Keratinocyte (primary cell): ENCODE measurements at regions not wholly inside any gene's neighbourhood (a gene's known extent, or its start where the extent isn't known, plus 50 kb on each side); places are given as distances from the start of the nearest gene placed in this dataset.

Experiments
- DNase-seq: peaks from one replicate; pipeline ENCODE4 v3.0.0-alpha.2; 2011; ENCODE audit warnings: low read depth, missing footprints, low spot score
- FAIRE-seq: peaks from 2 replicates; lab custom pipeline; 2011; peaks lifted over from hg19 to GRCh38; lab: Jason Lieb, UNC
- H2AFZ ChIP-seq: 2 replicates; pipeline ENCODE4 v1.6.0; 2012; ENCODE audit warnings: low read length, control low read depth, inconsistent platforms; ENCODE audit not compliant: control insufficient read depth
- H3K27ac ChIP-seq: 2 replicates; pipeline ENCODE4 v1.5.1; 2011; ENCODE audit warnings: low read length; ENCODE audit not compliant: control insufficient read depth, insufficient read depth
- H3K27me3 ChIP-seq: 3 replicates; pipeline ENCODE4 v1.6.0; 2011; ENCODE audit warnings: low read length; ENCODE audit not compliant: control insufficient read depth, insufficient read depth; ENCODE audit errors: extremely low read depth
- H3K36me3 ChIP-seq, 2 experiments: 2 replicates in 1 of 2; 3 replicates in 1 of 2; pipeline ENCODE4 v1.5.1; 2011; ENCODE audit warnings: low read length in 2 of 2, mild to moderate bottlenecking in 1 of 2; ENCODE audit not compliant: control insufficient read depth in 2 of 2, insufficient read depth in 2 of 2; ENCODE audit errors: extremely low read depth in 1 of 2
- H3K4me1 ChIP-seq: 3 replicates; pipeline ENCODE4 v1.5.1; 2011; ENCODE audit warnings: low read length; ENCODE audit not compliant: control insufficient read depth, insufficient read depth; ENCODE audit errors: extremely low read depth
- H3K4me2 ChIP-seq: 3 replicates; pipeline ENCODE4 v1.6.0; 2011; ENCODE audit warnings: low read depth, low read length; ENCODE audit not compliant: control insufficient read depth, insufficient read depth; ENCODE audit errors: extremely low read depth
- H3K4me3 ChIP-seq, 3 experiments: fragments of 200-600 bp in 1 of 3; sonication (generic) in 1 of 3; 2 replicates in 2 of 3; 3 replicates in 1 of 3; pipeline ENCODE4 v1.5.1; 2011 to 2016; ENCODE audit warnings: low read length in 3 of 3, mild to moderate bottlenecking in 3 of 3, control low read depth in 2 of 3, inconsistent platforms in 1 of 3, low read depth in 1 of 3, mixed read lengths in 1 of 3, mixed run types in 1 of 3, moderate library complexity in 1 of 3; ENCODE audit not compliant: control insufficient read depth in 2 of 3, insufficient read depth in 2 of 3; ENCODE audit errors: extremely low read depth in 1 of 3
- H3K79me2 ChIP-seq: 2 replicates; pipeline ENCODE4 v1.6.0; 2012; ENCODE audit warnings: low read length; ENCODE audit not compliant: control insufficient read depth, insufficient read depth
- H3K9ac ChIP-seq: 3 replicates; pipeline ENCODE4 v1.6.0; 2011; ENCODE audit warnings: low read length; ENCODE audit not compliant: control insufficient read depth, insufficient read depth; ENCODE audit errors: extremely low read depth
- H3K9me1 ChIP-seq: 3 replicates; pipeline ENCODE4 v1.6.0; 2011; ENCODE audit warnings: low read length; ENCODE audit not compliant: control insufficient read depth, insufficient read depth; ENCODE audit errors: extremely low read depth
- H3K9me3 ChIP-seq: 2 replicates; pipeline ENCODE4 v1.5.1; 2012; ENCODE audit warnings: low read depth, low read length; ENCODE audit not compliant: control insufficient read depth
- H4K20me1 ChIP-seq: 3 replicates; pipeline ENCODE4 v1.6.0; 2011; ENCODE audit warnings: low read length; ENCODE audit not compliant: control insufficient read depth, insufficient read depth; ENCODE audit errors: extremely low read depth
- CTCF ChIP-seq, 3 experiments: IDR thresholded peaks in 1 of 3; conservative IDR thresholded peaks in 1 of 3; optimal IDR thresholded peaks in 1 of 3; 2 replicates in 2 of 3; 3 replicates in 1 of 3; pipeline versions ENCODE3 to v1.5.1; 2011; ENCODE audit warnings: low read length in 3 of 3, mild to moderate bottlenecking in 3 of 3, moderate library complexity in 2 of 3, control low read depth in 1 of 3, inconsistent platforms in 1 of 3; ENCODE audit not compliant: insufficient read depth in 2 of 3; ENCODE audit errors: extremely low read depth in 1 of 3
- EZH2 ChIP-seq: IDR thresholded peaks from one replicate; pipeline ENCODE4 v1.6.1; 2012; ENCODE audit warnings: inconsistent platforms, mild to moderate bottlenecking, low read length, moderate library complexity
- dilution Hi-C: fragments of 300-500 bp; cut with MboI; formaldehyde crosslinking; loops from one replicate; pipeline ENCODE4 v1.7.0; 2020; ENCODE audit warnings: low sequenced_read_pairs; ENCODE audit not compliant: extremely low pct_ligation_motif_present

GRCh38 chr1:157925419-157926166, 67.9 kb upstream of the KIRREL1 start:
- Histone ChIP-seq H3K9me1 (no peaks in the 10 kb centered on the region), H3K79me2 (no peaks in the 10 kb centered on the region), H3K9ac (no peak overlapping the region), H4K20me1 (no peaks in the 10 kb centered on the region), H3K4me2 (no peak overlapping the region), H2AFZ (no peak overlapping the region), H3K27me3 (no peaks in the 10 kb centered on the region), H3K36me3 (no peaks in the 10 kb centered on the region), H3K27ac (no peak overlapping the region), H3K4me1 (no peaks in the 10 kb centered on the region), H3K9me3 (no peaks in the 10 kb centered on the region), H3K4me3 (no peak overlapping the region)
- TF ChIP-seq CTCF (optimal IDR thresholded peaks at IDR 0.05 in 1 of 3, IDR thresholded peaks at IDR 0.05 in 1 of 3, conservative IDR thresholded peaks at IDR 0.05 in 1 of 3; ENCODE audit: extremely low read depth in 1 of 3, insufficient read depth in 2 of 3, low read length in 3 of 3) (no peak), EZH2 (no peak)
- no peak for FAIRE-seq
- dilution Hi-C loops = no loop called here
- no peak for DNase-seq

GRCh38 chr1:157932069-157932468, 61.4 kb upstream of the KIRREL1 start:
- H3K4me2 ChIP-seq = no peak overlapping the region
- no peak overlapping the region for H3K4me3 ChIP-seq
- H4K20me1 ChIP-seq = no peaks in the 10 kb centered on the region
- H3K27me3 ChIP-seq = no peaks in the 10 kb centered on the region
- DNase-seq (peak; percentile 4), FAIRE-seq (peak; percentile 39)
- TF ChIP-seq EZH2 = no peak
- TF ChIP-seq CTCF (optimal IDR thresholded peaks at IDR 0.05 in 1 of 3, IDR thresholded peaks at IDR 0.05 in 1 of 3, conservative IDR thresholded peaks at IDR 0.05 in 1 of 3; ENCODE audit: extremely low read depth in 1 of 3, insufficient read depth in 2 of 3, low read length in 3 of 3) = no peak
- H3K36me3 ChIP-seq = no peaks in the 10 kb centered on the region
- no peak overlapping the region for H2AFZ ChIP-seq
- H3K9me1 ChIP-seq = no peaks in the 10 kb centered on the region
- no peaks in the 10 kb centered on the region for H3K9me3 ChIP-seq
- no peak overlapping the region for H3K27ac ChIP-seq
- no peak overlapping the region for H3K9ac ChIP-seq
- no peaks in the 10 kb centered on the region for H3K4me1 ChIP-seq
- no peaks in the 10 kb centered on the region for H3K79me2 ChIP-seq
- dilution Hi-C loops = no loop called here
